NCI-H146 treated with DMSO at 0.1 percent for 48 hours (cell line): ENCODE measurements at regions not wholly inside any gene's neighbourhood (a gene's known extent, or its start where the extent isn't known, plus 50 kb on each side); places are given as distances from the start of the nearest gene placed in this dataset.
A peak's percentile ranks its signal among the peaks of the same experiment; 100 is the strongest.

Experiments
- DNase-seq: peaks from one replicate; lab custom pipeline; 2025; ENCODE audit not compliant: unreplicated experiment; lab: John Stamatoyannopoulos, UW

DNA sequence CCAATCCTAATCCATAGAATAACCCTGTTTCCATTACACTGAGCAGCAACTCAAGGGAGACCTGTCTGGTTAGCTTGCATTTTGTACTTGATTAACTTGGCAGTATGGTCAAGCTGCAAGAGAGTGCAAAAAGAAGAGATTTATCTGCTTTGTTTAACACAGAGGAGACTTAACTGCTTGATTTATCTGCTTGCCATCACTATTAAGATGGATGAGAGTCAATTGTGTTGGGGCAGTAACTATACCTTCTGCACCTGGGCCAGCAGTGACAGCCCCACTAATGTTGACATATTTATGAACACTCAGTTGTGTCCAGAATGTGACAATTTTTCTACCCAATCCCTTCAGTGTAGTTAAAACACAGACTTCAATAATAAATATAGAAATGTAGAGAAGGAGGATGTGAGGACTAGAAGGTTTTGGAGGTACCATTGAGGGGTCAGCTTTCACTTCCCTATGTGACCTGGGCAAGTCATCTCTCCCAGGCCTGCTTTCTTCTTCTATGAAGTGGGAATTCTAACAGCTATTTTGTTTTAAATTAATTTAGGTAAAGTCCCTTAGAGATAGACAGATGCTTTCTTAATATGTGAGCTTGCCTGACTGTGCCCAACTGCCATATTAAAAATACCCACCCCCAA, 159.1 kb upstream of the KCNK2 start:
- DNase-seq, result no peak

DNA sequence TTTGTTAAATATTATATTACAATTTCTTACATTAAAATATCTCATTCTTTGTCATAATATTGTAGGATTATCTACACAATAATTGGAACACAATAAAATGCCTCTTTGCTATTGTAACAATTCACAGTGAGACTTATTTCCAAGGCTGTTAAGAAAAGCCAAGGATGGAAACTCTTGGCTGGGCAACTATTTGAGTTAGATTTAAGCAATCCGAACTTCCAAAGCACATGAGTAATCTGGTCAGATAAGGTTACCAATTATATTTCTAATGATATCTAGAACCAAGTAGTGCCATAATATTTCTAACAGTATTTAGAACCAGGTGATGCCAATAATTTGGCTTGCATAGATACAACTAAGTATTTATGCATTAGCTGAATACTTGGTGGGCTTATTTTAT, 154.7 kb upstream of the KCNK2 start:
- no peak for DNase-seq

DNA sequence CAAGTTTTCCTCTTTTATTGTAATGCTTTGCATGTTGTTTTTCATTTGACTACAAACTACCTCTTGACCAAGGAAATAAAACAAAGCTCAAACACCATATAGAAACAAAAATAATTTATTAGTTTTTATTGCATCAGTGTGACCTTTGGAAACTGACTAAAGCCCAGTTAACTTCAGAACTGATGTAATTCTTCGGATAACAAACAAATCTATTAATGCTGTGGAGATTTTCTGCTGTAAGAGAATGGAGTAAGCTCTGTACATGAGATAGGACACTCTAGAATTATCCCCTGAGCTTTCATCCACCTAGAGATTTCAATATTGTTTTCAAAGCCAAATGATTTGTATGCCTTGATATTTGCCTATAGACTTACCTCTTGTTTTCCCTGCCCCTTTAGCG, 154.0 kb upstream of the KCNK2 start:
- no peak for DNase-seq

DNA sequence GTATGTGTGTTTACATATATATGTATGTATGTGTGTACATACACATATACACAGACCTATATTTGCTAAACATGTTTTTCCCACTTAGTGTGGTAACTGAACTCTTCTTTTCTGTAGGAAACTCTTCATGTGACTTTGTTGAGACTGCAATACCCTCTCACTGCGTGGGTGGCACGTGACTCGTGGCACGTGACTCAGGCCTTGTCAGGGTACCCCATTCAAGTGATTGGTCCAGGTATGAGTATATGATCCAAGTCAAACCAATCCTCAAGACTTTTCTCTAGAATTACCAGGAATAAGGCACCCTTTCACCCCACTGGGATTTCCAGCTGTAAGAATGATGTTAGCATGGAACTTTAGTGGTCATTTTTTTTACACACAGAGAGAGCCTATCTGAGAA, 149.2 kb upstream of the KCNK2 start:
- DNase-seq, result no peak

DNA sequence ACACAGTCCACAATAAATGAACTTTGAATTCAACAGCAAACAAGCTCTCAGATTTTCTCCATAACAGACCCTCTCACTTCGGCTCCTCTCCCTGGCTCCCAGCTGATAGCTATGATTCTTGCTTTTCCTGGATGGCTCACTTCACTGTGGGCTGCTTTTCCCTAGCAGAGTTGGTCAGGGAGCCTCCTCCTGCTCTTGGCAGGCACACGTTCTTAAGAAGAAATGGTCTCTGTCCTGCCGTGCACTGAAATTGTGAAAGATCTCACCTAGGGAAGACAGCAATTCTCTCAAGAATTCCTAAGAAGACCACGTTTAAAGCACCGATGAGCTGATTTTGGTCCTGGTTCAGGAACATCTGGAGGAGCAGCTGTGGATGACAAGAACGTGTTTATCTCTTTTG, 148.5 kb upstream of the KCNK2 start:
- no peak for DNase-seq

DNA sequence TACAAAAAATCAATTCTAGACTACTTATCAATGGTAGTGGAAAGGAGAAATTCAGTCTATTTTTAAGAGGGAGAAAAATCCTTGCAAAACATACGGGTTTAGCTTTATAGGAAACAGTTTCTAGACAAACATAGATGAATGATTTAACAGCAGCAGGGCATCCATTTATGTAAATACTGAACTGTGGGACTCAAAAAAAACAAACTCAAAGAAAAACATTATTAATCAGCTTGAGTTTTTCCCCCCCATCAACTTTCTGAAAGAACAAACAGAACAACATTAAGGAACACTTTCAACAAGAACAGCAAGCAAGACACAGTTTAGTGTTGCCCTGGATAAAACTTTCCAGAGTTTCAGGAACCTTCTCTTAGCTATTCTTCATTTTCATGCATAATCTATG, 147.3 kb upstream of the KCNK2 start:
- DNase-seq, result no peak

DNA sequence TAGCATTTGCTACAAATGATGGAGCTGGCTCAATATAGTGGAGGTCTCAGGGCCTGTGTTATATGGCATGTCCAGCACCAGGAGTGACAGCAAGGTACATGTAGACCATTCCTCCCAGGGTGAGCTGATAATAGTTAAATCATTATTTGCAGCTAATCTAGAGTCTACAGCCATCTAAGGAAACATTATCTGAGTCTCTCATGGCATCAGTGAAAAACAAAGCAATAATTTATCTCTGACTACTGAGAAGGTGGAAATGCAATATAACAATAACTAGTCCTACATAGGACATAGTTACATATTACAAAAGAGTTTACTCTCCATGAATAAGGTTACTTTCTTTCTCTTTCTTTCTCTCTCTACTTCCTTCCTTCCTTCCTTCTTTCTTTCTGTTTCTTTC, 143.4 kb upstream of the KCNK2 start:
- no peak for DNase-seq

DNA sequence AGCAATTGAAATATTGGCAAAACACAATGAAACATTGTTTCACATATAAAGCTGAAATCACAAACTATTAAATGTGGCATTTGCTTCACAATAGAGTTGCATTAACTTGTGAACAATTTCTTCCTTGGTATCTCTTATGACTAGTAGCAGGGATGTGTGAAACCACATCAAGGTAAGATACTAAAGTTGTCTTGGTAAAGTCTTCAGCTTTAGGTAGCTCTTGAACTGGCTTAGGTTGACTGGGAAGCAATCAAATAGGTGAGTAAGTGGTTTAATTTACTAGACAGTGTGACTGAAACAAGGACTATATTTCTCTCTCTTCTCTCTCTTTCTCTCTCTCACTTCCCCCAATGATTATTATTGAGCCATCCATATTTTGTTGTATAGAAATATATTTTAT, 141.5 kb upstream of the KCNK2 start:
- DNase-seq, result no peak

DNA sequence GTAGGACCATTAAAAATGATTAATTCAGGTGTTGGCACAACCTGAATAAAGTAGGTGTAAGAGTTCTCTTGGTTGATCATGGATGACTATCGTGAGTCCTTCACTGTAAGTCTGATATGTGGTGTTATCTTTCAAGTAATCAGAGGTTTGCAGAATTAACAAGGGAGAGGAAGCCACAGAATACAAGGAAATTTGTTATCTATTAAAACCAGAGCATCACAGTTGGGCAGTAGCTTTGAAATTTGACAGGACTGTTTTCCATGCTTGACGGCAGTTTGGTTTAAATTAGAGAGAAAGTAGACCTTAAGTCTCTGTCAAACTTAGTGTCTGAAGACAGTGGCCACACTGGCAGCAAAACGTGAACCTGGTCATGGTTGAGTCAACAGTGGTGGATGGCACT, 139.5 kb upstream of the KCNK2 start:
- DNase-seq, result no peak

DNA sequence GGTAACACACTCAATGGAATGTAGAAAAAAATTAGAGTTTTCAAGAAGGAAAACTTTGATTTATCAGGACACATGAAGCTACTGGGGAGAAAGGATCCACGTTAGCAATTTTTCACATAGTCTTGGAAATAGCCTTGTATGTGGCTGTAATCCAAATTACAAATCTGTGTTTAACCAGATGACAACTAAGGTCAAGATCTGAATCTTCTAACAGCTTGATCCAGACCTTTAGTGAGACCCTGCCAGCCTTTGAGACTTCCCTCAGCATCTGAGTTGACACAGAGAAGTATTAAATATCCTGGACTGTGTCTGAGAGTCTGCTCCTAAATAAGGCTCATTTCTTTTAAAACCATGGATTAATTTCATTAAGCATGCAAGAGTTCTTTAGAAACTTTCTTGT, 135.9 kb upstream of the KCNK2 start:
- DNase-seq, result no peak

DNA sequence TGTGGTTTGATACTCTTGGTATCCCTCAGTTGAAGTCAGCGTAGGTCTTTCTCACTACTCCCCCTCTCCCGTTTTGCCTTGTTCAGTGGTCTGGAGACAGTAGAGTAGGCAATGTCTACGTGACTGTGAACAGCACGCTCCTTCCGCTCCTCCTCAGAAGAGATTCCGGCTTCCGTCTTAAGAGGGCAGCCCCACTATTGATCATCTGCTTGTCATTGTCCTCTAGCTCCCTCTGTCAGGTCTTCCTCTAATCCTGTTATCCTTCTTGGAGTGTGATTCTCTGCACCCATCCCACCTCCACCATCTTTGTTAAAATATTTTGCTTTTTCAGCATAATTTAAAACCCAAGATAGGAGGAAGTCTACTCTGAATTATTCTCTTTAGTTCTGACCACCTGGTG, 129.9 kb upstream of the KCNK2 start:
- no peak for DNase-seq

DNA sequence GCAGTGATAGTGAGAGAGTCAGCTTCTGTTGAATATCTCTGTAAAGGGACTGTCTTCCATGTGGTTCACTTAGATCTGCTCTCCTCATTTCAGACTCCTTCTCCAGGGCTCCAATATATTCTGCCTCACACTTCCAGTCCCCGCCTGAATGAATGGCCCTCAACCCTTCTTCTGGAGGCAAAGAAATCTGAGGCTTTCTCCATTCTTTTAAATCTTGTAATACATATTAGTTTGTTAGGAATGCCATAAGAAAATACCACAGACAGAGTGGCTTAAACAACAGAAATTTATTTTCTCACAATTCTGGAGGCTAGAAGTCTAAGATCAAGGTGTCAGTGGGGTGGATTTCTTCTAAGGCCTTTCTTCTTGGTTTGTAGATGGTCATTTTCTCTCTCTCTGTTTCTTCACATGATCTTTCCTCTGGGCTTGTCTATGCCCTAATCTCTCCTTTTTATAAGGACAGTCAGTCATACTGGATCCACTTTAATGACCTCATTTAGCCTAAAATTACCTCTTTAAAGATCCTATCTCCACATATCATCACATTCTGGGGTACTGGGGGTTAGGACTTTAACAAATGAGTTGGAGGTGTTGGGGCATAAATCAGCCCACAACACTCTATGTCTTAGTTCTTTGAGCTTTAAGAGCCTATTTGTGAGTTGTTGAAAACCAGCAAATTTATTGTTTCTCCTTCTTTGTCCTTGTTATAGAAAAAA, 128.5 kb upstream of the KCNK2 start:
- no peak for DNase-seq

DNA sequence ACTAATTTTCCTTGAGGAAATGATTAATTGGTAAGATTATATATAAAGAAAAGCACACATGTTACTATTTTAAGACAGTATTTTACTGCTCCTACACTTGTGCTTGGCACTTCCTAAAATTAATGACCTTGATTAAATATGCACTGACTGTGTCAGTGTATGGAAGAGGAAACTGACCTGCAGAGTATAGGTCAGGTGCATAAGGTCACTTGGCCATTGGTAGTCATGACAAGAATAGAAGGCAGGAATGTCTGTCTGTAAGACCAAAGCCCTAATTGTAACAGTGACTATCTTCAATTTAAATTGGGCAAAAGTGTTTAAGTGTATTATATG, 128.0 kb upstream of the KCNK2 start:
- no peak for DNase-seq

DNA sequence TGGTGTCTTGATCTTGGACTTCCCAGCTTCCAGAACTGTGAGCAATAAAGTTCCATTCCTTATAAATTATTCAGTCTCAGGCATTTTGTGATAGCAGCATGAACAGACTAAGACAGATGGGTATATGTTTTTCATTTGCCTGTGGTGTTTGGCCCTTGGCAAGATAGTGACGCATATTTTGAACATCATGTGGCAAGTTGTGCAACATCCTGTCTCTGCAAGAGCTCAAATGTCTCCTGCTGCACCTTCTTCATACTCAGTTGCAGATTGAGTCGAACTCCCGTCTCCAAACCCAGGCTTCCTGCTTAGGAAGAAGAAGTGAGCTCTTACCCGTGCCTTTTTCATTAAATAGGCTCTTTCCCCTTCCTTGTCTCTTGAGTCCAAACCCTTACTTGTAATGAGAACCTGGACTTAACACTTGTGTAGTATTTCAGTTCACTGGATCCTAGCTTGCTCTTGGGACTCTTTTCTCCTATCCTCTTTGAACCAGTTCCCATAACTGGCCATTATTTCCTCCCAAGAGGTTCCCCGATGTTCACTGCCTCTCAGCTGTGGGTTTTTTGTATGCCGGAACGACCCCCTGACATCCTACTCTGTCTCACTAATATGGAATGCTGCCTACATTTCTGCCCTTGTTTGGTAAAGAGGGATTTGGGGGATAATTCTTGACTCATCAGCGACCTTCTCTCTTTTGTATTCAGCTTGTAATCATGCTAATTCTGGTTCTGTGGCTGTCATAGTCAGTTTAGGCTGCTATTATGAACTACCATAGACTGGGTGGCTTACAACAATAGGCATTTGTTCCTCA, 125.0 kb upstream of the KCNK2 start:
- no peak for DNase-seq

DNA sequence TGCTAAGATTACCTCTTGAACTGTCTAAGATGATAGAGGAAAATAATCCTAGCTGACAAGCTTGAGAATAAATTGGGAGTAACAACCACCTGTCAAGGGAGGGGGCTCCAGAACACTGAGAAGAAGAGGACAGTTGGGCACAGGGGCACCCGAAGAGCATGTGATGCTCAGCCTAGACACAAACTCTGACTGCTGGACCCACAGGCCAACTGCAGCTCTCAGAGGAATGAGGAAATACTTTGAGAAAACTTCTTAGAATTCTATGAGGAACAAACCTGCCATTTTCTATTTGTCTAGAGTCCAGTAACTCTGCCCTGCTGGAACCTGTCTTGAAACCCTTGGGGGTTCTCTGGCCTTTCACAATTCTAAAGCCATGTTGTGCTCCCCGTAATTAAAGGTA, 124.1 kb upstream of the KCNK2 start:
- no peak for DNase-seq

DNA sequence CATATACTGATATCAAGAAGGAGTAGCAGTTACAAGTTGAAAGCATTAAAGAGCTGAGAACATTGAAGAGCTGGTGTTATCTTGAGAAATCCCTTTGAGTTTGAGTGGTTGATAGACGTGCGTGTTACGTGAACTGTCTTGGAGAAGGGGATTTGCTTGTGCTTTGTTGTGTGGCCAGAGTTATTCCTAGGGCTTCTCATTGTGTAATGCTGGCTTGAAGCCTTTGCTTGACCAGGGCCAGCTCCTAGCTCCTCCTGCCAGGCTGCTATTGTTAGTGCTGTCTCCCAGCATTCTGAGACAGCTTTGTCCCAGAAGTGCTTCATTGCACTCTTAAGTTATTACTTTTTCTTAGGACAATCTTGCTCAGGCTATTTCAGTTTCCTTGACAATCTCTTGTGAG, 116.2 kb upstream of the KCNK2 start:
- DNase-seq, result no peak

DNA sequence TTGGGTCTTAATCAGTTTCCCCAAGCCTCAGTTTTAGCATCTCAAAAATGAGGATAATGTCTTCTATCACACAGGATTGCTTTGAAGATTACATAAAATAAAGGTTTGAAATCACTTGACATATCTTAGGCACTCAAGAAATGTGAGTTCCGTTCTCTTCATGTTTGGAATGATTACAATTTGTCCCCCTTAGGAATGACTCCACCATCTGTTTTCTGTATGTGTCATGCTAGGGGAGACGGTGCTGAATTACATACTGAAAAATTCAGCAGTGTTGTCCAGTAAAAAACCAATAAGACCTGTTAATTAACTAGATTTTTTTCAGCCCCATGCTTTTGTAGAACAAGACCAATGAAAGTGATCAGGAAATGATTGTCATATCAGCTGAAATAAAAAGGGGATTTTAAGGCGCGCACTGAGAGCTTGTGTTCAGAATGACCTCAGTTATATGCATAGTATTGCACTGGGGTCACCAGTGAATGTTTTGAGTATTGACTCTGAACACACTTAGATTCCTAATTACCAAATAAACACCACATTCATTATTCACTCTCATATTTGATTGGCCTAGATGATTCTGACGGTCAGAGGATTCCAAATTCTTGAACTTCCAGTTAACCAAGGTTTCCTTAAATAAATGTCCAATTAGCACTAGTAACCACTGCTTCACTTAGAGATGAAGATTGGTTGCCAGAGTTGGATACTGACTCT, 114.5 kb upstream of the KCNK2 start:
- DNase-seq, result no peak

DNA sequence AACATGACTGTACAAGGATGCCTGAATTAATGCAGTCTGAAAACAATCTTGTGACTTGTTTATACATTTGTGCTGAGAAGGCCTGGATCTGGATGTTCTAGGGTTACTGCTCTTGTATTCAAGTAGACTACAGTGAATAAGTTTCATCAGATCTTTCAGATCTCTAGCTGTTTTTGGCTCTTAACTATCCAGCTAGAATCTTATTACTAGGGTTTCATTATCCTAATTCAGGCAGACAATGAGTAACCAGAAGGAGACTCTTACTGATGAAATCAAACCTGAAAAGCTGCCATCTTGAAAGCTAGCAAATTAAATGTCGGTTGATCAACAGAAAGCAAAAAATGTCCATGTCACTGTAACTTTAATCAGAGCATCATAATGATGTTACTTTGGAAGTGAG, 112.5 kb upstream of the KCNK2 start:
- DNase-seq, result no peak

DNA sequence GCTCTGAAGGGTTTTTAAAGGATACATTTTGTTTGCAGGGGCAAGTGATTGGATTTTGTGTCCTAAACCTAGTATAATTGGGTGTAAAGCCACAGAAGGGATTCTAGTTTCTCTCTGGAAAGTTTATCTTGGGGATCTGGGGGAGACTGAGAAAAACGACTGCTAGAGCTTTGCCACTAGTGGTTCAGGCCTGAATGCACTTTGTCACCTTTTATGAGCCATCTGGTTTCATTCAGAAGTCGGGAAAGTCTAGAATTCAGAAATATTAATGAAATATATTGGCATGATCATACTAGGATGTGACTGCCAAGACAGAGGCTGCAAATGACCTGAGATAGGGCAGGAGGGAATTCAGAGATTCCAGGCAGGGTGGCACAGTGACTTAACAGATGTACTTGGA, 111.5 kb upstream of the KCNK2 start:
- DNase-seq, result no peak

DNA sequence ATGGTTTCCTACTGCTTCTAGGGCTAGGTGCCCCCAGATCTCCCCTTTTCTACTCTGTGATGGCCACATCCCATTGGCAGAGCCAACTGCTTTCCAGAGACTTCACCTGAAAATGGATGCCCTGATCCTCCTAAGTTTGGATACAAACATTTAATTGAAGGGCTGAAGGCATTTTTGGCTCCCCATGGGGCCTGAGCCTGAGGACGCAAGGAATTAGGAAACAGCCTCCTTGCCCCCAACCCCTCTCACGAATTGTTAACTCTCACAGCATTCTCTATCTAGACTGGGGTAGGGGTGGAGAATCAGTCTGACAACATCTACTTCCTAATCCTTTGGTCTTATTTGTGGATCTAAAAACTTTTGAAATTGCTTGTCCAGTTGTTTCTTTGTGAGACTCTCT, 108.5 kb upstream of the KCNK2 start:
- no peak for DNase-seq

DNA sequence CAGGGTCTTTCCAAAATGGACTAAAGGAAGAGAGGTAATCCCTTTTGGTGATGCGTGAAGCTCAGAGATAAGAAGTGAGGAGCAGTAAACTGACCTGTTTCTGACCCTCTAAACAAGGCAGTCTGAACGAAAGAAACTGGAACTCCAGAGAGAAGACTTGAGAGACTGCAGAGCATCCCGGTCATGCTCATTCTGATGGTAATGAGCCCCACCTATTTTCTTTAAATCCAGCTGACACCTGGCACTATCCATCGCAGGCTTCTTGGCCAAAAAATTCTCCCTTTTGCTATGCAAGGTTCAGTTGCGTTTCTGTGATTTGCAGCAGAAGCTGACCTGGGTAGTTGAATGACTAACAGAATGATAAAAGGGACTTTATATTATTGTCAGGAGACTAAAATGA, 105.9 kb upstream of the KCNK2 start:
- DNase-seq, result no peak

DNA sequence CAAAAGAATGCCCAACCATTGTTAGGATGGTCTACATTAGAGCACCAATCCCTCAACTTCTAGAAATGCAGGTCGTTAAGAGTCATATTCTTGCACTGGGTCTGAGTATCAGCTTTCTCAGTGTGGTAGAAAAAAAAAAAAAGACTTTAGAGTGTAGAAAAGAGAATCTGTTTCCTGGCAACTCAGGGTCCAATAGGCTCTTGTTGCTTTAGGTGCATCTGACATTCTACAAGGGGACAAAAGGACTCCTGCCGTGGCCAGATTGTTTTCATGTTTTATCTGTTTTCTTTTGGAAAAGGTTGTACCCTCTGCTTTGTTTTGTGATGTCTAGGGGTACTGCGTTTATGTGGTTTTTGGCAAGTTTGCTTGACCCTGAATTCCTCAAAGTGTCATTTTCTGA, 105.4 kb upstream of the KCNK2 start:
- DNase-seq, result peak; percentile 14
